MG63 (cell line): ENCODE measurements at regions not wholly inside any gene's neighbourhood (a gene's known extent, or its start where the extent isn't known, plus 50 kb on each side); places are given as distances from the start of the nearest gene placed in this dataset.

Experiments
- DNase-seq: peaks from one replicate; pipeline ENCODE4 v3.0.0-alpha.2; 2020
- H3K27me3 ChIP-seq: fragments of 250-450 bp; sonication (Bioruptor Pico); 2 replicates; pipeline ENCODE4 v1.5.1; 2020; ENCODE audit warnings: mild to moderate bottlenecking, moderate library complexity
- H3K36me3 ChIP-seq: fragments of 250-450 bp; sonication (Bioruptor Pico); 2 replicates; pipeline ENCODE4 v1.5.1; 2020; ENCODE audit warnings: mild to moderate bottlenecking, moderate library complexity
- H3K4me3 ChIP-seq: fragments of 250-450 bp; sonication (Bioruptor Pico); 2 replicates; pipeline ENCODE4 v1.5.1; 2020; ENCODE audit warnings: mild to moderate bottlenecking, moderate library complexity
- H3K9me3 ChIP-seq: fragments of 250-450 bp; sonication (Bioruptor Pico); 2 replicates; pipeline ENCODE4 v1.5.1; 2020; ENCODE audit warnings: mild to moderate bottlenecking, moderate library complexity

DNA sequence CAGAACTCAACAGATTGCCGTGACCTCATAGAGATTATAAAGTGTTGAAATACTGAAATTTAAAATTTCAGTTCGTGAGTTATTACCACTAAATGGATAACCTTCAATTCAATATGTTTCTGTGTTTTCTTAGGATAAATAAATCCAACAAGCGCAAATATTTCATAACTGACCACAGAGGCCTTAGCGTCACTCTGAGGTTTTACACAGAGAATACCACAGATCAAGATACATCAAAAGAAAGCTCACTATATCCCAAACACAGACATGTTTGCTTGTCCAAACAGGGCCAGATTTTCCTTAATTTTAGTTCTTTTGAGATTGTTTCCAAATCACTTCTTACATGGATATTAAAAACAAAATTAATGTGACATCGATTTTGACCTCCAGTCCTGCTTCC, 235.8 kb downstream of the EFNB2 start:
- no peak overlapping the region for H3K4me3 ChIP-seq
- no peaks in the 10 kb centered on the region for H3K27me3 ChIP-seq
- no peak for DNase-seq
- no peaks in the 10 kb centered on the region for H3K36me3 ChIP-seq
- 0 out of 2 replicates have a peak, but pooled peaks cover 2% of the 10 kb centered on the region for H3K9me3 ChIP-seq

DNA sequence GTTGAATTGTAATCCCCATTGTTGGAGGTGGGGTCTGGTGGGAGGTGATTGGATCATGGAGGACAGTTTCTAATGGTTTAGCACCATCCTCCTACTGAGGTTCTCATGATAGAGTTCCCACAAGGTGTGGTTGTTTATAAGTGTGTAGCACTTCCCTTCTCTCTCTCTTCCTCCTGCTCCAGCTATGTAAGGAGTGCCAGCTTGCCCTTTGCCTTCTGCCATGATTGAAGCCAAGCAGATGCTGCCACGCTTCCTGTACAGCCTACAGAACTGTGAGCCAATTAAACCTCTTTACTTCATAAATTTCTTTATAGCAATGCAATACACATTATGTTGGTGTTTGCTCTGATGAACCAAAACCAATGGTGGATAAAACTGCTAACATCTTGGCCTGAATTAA, 238.2 kb downstream of the EFNB2 start:
- Histone ChIP-seq H3K4me3 (no peak overlapping the region), H3K27me3 (no peaks in the 10 kb centered on the region), H3K9me3 (no peaks in the 10 kb centered on the region), H3K36me3 (no peaks in the 10 kb centered on the region)
- no peak for DNase-seq

DNA sequence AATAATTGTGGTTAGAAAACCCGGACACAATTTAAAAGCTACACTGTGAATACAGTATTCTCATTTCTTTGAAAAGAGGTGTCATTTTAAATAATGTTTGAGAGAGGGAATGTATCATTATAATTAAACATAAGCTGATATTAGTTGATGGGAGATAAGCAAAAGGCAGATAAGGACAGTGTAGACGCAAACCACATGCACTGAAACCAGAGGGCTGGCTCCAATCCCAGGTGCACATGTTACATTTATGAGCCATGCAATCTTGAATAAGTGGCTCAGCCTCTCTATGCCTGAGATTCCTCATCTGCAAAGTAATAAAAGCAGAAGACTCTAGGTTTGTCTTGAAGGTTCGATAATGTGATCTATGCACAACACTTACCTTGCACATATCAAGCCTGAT, 238.7 kb downstream of the EFNB2 start:
- Histone ChIP-seq H3K4me3 (no peak overlapping the region), H3K27me3 (no peaks in the 10 kb centered on the region), H3K9me3 (no peaks in the 10 kb centered on the region), H3K36me3 (no peaks in the 10 kb centered on the region)
- no peak for DNase-seq

DNA sequence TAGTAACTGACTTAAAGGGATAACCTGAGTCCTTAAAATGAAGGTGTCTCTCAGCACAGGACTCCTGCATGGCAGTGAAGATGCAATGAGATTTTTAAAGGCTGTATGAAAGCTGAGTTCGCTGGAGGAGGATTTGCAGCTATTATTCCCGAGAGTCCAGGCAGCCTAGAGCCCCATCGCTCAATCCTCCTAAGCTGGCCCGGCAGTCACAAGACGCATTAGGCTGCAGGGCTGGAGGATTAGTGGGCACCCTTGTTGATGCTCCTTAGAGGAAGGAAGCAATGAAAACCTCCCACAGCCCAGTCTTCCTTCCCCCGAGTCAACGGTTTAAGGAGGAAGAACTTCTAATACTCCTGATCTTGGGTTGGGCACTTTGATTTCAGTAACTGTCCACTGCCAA, 239.5 kb downstream of the EFNB2 start:
- no peaks in the 10 kb centered on the region for H3K9me3 ChIP-seq
- no peak for DNase-seq
- no peaks in the 10 kb centered on the region for H3K36me3 ChIP-seq
- H3K27me3 ChIP-seq: no peaks in the 10 kb centered on the region
- no peak overlapping the region for H3K4me3 ChIP-seq

DNA sequence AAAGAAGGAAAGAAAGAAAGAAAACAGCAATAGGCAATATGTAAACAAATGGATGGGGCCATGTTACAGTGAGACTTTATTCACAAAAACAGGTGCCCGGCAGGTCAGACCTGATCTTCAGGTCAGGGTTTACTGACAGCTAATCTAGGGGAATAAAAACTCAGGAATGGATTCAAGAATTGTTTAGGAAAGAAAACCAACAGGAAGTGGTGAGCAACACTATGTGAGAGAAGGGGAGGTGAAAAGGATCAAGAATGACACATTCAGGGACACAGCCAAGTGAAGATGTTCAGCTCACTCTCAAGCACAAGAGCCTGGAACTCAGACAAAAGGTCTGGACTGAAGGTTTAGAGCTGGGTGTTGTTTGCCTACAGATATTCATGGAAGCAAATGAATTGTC, 244.5 kb downstream of the EFNB2 start:
- Histone ChIP-seq H3K4me3 (no peak overlapping the region), H3K27me3 (no peaks in the 10 kb centered on the region), H3K36me3 (no peaks in the 10 kb centered on the region), H3K9me3 (no peaks in the 10 kb centered on the region)
- peak; percentile 23 for DNase-seq

DNA sequence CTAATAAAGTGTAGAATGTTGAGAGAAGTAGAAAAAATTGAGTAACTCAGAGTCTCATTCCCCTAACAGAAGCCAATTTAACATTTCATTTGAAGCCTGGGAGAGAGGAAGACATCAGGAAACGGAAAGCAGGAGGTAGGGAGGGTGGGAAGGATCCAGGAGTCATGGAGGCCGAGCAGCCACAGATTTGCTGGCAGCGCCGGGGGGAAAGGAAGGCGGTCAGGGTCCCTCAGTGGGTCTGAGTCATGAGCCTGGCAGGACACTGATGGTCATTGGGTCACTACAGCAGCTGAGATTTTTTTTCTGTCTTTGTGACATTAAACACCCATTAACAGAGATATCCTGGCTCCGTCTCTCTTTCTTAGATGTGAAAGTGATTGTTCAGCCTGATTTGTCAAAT, 248.1 kb downstream of the EFNB2 start:
- H3K9me3 ChIP-seq: no peaks in the 10 kb centered on the region
- no peak overlapping the region for H3K4me3 ChIP-seq
- H3K27me3 ChIP-seq: no peaks in the 10 kb centered on the region
- no peaks in the 10 kb centered on the region for H3K36me3 ChIP-seq
- no peak for DNase-seq

DNA sequence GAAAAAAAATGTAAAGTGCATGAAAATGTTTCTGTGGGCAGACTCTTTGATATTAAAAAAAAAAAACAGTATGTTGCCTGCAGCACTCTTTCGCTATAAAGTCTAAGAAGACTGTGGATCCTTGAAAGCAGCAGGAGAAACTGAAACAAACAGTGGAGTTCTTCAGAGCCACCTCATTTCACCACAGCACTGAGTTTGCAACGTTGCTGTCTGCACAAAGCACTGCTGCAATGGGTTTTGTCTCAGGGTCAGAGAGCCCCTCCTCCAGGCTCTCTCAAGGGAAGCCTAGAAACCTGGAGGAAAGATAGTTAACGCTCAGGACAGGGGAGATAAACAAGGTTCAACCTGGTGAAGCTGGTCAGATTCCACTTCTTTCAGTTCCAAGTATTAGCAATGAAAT, 248.7 kb downstream of the EFNB2 start:
- no peak for DNase-seq
- H3K4me3 ChIP-seq: no peak overlapping the region
- no peaks in the 10 kb centered on the region for H3K36me3 ChIP-seq
- no peaks in the 10 kb centered on the region for H3K9me3 ChIP-seq
- H3K27me3 ChIP-seq: no peaks in the 10 kb centered on the region

DNA sequence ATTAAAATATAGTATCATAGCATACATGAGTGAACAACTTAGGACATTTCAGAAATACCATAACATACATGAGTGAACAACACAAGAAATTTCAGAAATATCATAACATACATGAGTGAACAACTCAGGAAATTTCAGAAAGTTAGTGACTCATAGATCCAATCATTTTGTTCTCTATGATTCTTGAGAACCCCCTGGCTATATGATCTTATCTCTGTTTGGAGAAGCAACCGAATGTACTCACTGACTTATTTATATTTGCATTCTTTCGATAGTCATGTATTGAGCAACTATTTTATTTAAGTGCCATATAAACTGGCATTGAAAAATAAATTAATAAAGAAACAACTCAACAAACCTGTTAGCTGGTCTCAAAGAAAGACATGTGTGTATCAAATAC, 251.1 kb downstream of the EFNB2 start:
- DNase-seq: no peak
- Histone ChIP-seq H3K4me3 (no peak overlapping the region), H3K36me3 (no peaks in the 10 kb centered on the region)

DNA sequence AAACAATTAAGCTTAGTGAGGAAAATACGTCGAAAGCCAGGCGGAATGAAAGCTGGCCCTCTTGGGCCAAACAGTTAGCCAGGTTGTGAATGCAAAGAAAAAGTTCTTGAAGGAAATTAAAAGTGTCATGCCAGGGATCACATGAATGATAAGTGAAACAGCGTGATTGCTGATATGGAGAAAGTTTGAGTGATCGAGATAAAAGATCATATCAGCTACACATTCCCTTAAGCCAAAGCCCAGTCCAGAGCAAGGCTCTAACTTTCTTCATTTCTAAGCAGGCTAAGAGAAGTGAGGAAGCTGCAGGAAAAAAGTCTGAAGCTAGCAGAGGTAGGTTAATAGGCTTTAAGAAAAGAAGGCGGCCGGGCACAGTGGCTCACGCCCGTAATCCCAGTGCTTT, 254.0 kb downstream of the EFNB2 start:
- Histone ChIP-seq H3K27me3 (no peaks in the 10 kb centered on the region), H3K9me3 (no peaks in the 10 kb centered on the region), H3K36me3 (no peaks in the 10 kb centered on the region), H3K4me3 (no peak overlapping the region)
- no peak for DNase-seq

More for the DNA sequence above, 251.1 kb downstream of the EFNB2 start:
- no peaks in the 10 kb centered on the region for H3K27me3 ChIP-seq
- H3K9me3 ChIP-seq: no peaks in the 10 kb centered on the region

DNA sequence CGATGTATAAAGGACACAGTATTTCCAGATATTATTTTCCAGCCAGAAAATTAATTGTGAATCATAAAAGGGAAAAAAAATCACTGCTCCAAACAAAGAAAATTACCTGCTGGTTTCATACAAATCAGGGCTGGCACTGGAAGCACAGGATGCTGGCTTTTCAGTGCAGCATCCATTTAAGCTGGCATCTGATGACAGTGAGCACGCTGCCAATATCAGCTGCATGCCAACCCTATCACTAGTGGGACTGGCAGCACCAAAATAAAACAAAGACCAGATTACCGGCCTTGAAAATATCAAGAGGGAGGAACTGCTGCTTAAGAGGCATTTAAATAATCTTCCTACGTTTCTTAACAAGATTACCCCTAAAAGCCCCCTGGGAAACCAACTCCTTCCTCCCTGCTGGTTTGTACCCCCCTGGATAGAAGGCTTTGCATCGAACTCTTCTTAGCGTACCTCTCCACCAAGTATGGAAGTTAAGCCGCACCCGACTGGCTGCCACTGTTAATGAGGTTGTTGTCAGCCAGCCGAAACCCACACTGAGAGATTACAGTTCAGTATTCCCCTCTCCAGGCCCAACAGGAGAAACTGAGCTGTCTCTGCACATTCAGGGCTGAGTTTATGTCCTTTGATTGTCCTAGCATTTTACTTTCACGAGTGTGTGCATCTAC, 257.8 kb downstream of the EFNB2 start:
- no peaks in the 10 kb centered on the region for H3K9me3 ChIP-seq
- H3K27me3 ChIP-seq: no peaks in the 10 kb centered on the region
- DNase-seq: no peak
- no peaks in the 10 kb centered on the region for H3K36me3 ChIP-seq
- no peak overlapping the region for H3K4me3 ChIP-seq

DNA sequence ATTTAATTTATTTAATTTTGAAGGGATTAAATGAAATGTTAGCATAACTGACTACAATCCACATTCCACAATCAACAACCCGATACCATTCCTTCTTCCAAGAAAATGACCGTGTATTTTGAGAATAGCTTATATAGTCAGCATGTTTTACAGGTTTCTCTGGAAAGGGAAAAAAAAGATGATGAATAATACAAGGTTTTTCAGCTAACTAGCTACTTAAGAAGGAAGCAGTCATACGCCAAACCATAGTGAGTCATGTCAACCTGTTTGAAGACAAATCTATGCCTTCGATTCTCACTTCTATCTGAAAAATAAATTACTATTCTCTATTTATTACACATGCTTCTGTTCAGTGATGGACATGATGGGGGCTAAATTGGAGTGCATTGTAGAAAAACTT, 258.6 kb downstream of the EFNB2 start:
- no peaks in the 10 kb centered on the region for H3K36me3 ChIP-seq
- no peak overlapping the region for H3K4me3 ChIP-seq
- no peaks in the 10 kb centered on the region for H3K27me3 ChIP-seq
- DNase-seq: no peak
- no peaks in the 10 kb centered on the region for H3K9me3 ChIP-seq

DNA sequence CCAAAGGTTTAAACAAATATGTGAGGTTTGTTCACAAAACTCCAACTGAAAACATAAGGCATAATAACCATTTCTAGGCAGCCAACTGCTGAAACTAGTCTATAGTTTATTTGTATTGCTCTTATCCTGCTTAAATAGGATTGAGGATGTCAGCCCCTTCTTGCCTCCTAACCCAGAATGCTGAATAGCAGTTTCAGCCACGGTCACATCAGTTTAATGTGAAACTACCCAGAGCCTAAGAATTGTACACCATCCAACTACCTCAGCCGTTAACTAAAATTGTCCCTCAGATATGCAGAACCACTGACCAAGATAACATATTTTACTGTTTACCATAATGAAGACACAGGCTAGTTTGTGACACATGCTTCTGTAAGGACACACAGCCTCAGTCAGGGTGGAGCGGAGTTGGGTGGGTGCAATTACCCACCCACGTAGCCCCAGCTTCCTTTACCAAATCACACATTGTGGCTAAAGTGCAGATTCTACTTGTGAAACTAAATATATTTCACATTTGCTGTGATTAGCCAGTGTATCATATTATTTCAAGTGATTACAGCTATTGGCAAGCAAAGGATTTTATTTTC, 259.9 kb downstream of the EFNB2 start:
- no peaks in the 10 kb centered on the region for H3K36me3 ChIP-seq
- H3K4me3 ChIP-seq: no peak overlapping the region
- no peaks in the 10 kb centered on the region for H3K9me3 ChIP-seq
- H3K27me3 ChIP-seq: no peaks in the 10 kb centered on the region
- DNase-seq: no peak

DNA sequence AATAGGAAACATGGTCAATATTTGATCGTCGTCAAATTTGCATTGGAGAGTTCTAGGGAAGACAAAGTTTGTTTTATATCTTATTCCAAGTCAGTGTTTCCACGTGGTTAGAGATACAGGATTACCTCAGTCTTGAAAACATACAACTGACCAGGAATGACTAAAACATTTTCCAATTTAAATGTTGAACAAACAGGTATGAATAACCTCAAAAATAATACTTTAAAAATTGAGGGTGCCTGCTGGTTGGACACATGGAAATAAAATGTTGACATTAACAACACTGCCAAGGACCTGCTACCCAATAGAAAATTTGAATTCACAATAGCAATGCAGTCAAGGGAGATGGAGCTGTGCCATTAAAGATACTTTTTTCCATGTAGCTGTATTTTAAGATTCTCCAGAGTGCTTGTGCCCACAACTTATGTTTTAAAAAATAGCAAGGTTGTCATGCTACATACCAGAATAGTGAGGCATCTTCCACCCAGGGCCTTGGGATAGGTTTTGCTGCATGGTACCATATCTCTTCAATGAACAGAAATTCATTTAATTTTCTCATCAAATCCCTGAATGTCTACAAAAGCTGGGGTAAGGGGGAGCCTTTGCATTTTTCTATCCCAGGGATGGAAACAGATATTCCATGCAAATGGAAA, 260.8 kb downstream of the EFNB2 start:
- Histone ChIP-seq H3K36me3 (no peaks in the 10 kb centered on the region), H3K4me3 (no peak overlapping the region), H3K9me3 (no peaks in the 10 kb centered on the region), H3K27me3 (no peaks in the 10 kb centered on the region)
- no peak for DNase-seq

DNA sequence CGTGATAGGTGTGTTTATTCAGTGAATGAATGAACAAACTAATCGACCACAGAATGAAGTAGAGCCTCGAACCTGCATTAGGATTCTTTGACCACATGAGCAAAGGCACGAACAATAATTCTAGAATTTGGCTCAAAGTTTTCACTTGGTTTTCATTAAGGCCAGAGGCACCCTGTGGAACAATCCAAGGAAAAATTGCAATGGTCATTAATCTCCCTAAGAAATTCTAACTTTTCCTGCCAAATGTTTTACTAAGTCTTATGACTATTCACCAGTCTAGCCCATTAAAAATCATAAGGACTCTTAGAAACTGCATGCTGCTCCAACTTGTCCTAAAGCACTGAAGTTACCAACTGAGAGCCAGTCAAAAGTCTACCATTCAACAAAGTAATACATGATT, 271.7 kb downstream of the EFNB2 start:
- no peaks in the 10 kb centered on the region for H3K27me3 ChIP-seq
- DNase-seq: no peak
- no peak overlapping the region for H3K4me3 ChIP-seq
- H3K36me3 ChIP-seq: no peaks in the 10 kb centered on the region
- H3K9me3 ChIP-seq: no peaks in the 10 kb centered on the region

DNA sequence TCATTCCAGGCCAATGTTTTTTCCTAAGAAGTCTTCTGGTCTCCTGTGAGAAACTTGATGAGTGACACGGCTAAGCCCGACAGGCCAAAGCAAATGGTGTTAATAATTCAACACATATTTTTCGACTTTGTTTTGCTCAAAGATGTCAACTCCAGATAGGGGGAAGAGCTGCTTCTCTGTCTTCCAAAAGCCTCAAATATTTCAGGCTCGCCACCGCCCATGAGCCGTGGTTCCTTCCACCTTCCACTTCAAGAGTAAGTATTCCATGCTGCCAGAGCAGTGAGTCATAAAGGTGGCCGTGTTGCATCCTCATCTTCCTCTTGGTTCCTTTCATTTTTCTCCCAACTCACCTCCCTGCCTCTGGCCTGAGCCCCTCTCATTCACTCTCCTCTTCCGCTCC, 272.6 kb downstream of the EFNB2 start:
- DNase-seq: no peak
- Histone ChIP-seq H3K4me3 (no peak overlapping the region), H3K27me3 (no peaks in the 10 kb centered on the region), H3K9me3 (no peaks in the 10 kb centered on the region), H3K36me3 (no peaks in the 10 kb centered on the region)

DNA sequence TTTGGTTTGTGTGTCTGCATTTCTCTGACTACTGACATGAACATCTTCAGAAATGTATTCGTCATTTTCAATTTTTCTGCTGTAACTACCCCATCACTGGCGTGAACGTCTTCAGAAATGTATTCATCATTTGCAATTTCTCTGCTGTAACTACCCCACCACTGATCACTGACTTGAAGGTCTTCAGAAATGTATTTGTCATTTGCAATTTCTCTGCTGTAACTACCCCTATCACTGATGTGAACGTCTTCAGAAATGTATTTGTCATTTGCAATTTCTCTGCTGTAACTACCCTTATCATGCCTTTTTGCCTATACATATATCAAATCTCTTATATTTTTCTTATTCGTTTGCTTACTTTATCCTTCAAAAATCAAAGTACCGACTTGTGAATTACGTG, 274.0 kb downstream of the EFNB2 start:
- no peaks in the 10 kb centered on the region for H3K36me3 ChIP-seq
- no peaks in the 10 kb centered on the region for H3K27me3 ChIP-seq
- H3K4me3 ChIP-seq: no peak overlapping the region
- no peaks in the 10 kb centered on the region for H3K9me3 ChIP-seq
- DNase-seq: no peak

DNA sequence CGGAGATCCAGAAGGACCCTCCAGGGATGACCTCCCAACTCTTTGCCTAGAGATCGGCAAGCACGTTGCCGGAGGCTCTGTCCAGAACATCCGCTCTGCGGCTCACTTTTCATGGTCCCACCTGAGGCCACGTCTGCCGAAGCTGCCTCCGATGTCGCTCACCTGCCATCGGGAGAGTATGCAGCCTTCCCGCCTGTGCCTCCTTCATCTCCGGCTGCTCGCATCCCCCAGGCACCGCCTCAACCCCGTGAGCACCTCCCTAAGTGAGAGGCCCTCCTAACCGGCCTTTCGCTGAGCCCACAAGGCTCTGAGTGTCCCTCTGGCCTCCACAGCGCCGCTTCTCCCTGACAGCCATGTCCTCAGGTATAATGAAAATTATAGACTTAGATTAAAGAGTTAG, 275.1 kb downstream of the EFNB2 start:
- Histone ChIP-seq H3K36me3 (no peaks in the 10 kb centered on the region), H3K27me3 (no peaks in the 10 kb centered on the region), H3K9me3 (no peaks in the 10 kb centered on the region), H3K4me3 (no peak overlapping the region)
- DNase-seq: no peak

DNA sequence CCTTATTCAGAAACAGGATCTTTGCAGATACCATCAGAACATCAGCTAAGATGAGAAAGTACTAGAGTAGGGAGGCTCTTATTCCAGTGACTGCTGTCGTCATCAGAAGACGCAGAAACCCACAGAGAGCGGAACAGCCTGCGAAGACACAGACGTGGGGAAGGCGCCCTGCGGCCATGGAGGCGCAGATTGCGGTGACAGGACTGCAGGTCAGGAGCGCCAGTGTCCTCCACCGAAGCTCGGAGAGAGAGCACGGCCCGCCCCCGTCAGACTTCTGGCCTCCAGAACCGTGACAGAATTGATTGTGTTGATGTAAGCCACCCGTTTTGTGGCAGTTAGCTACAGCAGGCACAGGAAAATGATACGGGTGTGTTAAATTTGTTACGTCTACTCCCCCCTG, 275.5 kb downstream of the EFNB2 start:
- no peak for DNase-seq
- H3K9me3 ChIP-seq: no peaks in the 10 kb centered on the region
- H3K4me3 ChIP-seq: no peak overlapping the region
- no peaks in the 10 kb centered on the region for H3K27me3 ChIP-seq
- no peaks in the 10 kb centered on the region for H3K36me3 ChIP-seq
